HCT116 (cell line): ENCODE measurements at regions not wholly inside any gene's neighbourhood (a gene's known extent, or its start where the extent isn't known, plus 50 kb on each side); places are given as distances from the start of the nearest gene placed in this dataset.
A peak's percentile ranks its signal among the peaks of the same experiment; 100 is the strongest.

ENCODE experiments used
- ATAC-seq: fragments of 200-7000 bp; cut with Tn5 transposase; 2 replicates; pipeline ENCODE4 v1.9.1; 2020; ENCODE audit warnings: mild to moderate bottlenecking, moderate library complexity
- BruUV-seq: library from RNA; stranded (reverse); fragments of 400-500 nt; replicated peaks from 2 replicates; lab custom pipeline; 2021; lab: Mats Ljungman, UMichigan
- CTCF ChIA-PET: fragments of 300-600 bp; sonication (Branson Sonifier 250); formaldehyde crosslinking; loops from one replicate; lab custom pipeline; 2021; ENCODE audit warnings: antibody characterized with exemption; lab: Charles Lee
- POLR2A ChIA-PET: fragments of 300-600, 350-600 bp; sonication (Branson Sonifier 250); formaldehyde crosslinking; loops from one replicate; lab custom pipeline; 2021; ENCODE audit warnings: antibody characterized with exemption; lab: Charles Lee
- RAD21 ChIA-PET, 2 experiments: fragments of 300-600 bp; sonication (Branson Sonifier 250); formaldehyde crosslinking; loops; one replicate each; lab custom pipeline; 2023; ENCODE audit warnings: low total read pairs in 2 of 2; ENCODE audit not compliant: uncharacterized antibody in 2 of 2, unreplicated experiment in 2 of 2, low non-redundant PET in 1 of 2; lab: Charles Lee
- DNase-seq: peaks from one replicate; pipeline ENCODE4 v3.0.0-alpha.2; 2010; ENCODE audit warnings: low read depth, low spot score
- H2AFZ ChIP-seq: fragments of 200-600 bp; shearing (Covaris generic), sonication (generic); 2 replicates; pipeline ENCODE4 v1.6.1; 2017; ENCODE audit warnings: low read depth, mixed run types, mixed read lengths, antibody characterized with exemption, low read length; ENCODE audit not compliant: poor library complexity, severe bottlenecking
- H3K27ac ChIP-seq: 2 replicates; pipeline ENCODE4 v1.5.1; 2012; ENCODE audit warnings: low read depth, low read length
- H3K27me3 ChIP-seq: fragments of 200-600 bp; sonication (generic); 2 replicates; pipeline ENCODE4 v1.6.1; 2016; ENCODE audit warnings: mixed run types, low read length, mixed read lengths; ENCODE audit not compliant: insufficient read depth
- H3K36me3 ChIP-seq, 2 experiments: fragments of 200-500 bp in 1 of 2; fragments of 200-600 bp in 1 of 2; sonication (Bioruptor generic) in 1 of 2; sonication (generic) in 1 of 2; 2 replicates each; pipeline versions ENCODE4 v1.5.1 to v1.6.1; 2014 to 2016; ENCODE audit warnings: low read length in 2 of 2, inconsistent platforms in 1 of 2, mixed read lengths in 1 of 2, mixed run types in 1 of 2; ENCODE audit not compliant: insufficient read depth in 2 of 2, control insufficient read depth in 1 of 2
- H3K4me1 ChIP-seq, 2 experiments: fragments of 200-600 bp in 1 of 2; sonication (generic) in 1 of 2; 2 replicates each; pipeline versions ENCODE4 v1.5.1 to v1.6.1; 2012 to 2017; ENCODE audit warnings: low read length in 2 of 2, inconsistent platforms in 1 of 2, mild to moderate bottlenecking in 1 of 2, mixed read lengths in 1 of 2, mixed run types in 1 of 2, moderate library complexity in 1 of 2; ENCODE audit not compliant: insufficient read depth in 2 of 2, control insufficient read depth in 1 of 2
- H3K4me2 ChIP-seq: fragments of 200-600 bp; sonication (generic); 2 replicates; pipeline ENCODE4 v1.6.1; 2017; ENCODE audit warnings: mixed run types, low read length, mixed read lengths
- H3K4me3 ChIP-seq, 2 experiments: fragments of 200-600 bp in 1 of 2; sonication (generic) in 1 of 2; replicated peaks in 1 of 2; 2 replicates each; pipeline ENCODE4 v1.5.1; 2011 to 2016; ENCODE audit warnings: low read length in 2 of 2, control low read depth in 1 of 2, low read depth in 1 of 2, mild to moderate bottlenecking in 1 of 2, mixed read lengths in 1 of 2, mixed run types in 1 of 2
- H3K79me2 ChIP-seq: fragments of 200-600 bp; sonication (generic); 2 replicates; pipeline ENCODE4 v1.6.1; 2017; ENCODE audit warnings: mild to moderate bottlenecking, mixed run types, low read length, moderate library complexity, mixed read lengths; ENCODE audit not compliant: insufficient read depth
- H3K9ac ChIP-seq: fragments of 200-600 bp; sonication (generic); 2 replicates; pipeline ENCODE4 v1.6.1; 2016; ENCODE audit warnings: low read length, mixed read lengths
- H3K9me2 ChIP-seq: fragments of 200-600 bp; sonication (generic), shearing (Covaris generic); 2 replicates; pipeline ENCODE4 v1.6.1; 2017; ENCODE audit warnings: mixed run types, mild to moderate bottlenecking, moderate library complexity; ENCODE audit not compliant: insufficient read depth
- H3K9me3 ChIP-seq, 2 experiments: fragments of 200-500 bp in 1 of 2; fragments of 200-600 bp in 1 of 2; sonication (Bioruptor generic) in 1 of 2; sonication (generic) in 1 of 2; 2 replicates each; pipeline ENCODE4 v1.6.1; 2014 to 2017; ENCODE audit warnings: low read length in 2 of 2, mixed read lengths in 2 of 2, inconsistent platforms in 1 of 2, low read depth in 1 of 2, mild to moderate bottlenecking in 1 of 2, mixed run types in 1 of 2, moderate library complexity in 1 of 2; ENCODE audit not compliant: control insufficient read depth in 1 of 2, insufficient read depth in 1 of 2
- H4K20me1 ChIP-seq: fragments of 200-600 bp; sonication (generic), shearing (Covaris generic); 2 replicates; pipeline ENCODE4 v1.6.1; 2017; ENCODE audit warnings: mixed run types, mild to moderate bottlenecking, moderate library complexity; ENCODE audit not compliant: insufficient read depth
- ATF3 ChIP-seq: IDR thresholded peaks from 2 replicates; pipeline ENCODE4 v1.6.1; 2012
- CBX3 ChIP-seq: IDR thresholded peaks from 2 replicates; pipeline ENCODE4 v1.6.1; 2012; ENCODE audit warnings: low read depth
- CEBPB ChIP-seq: IDR thresholded peaks from 2 replicates; pipeline ENCODE4 v1.6.1; 2012; ENCODE audit warnings: low read depth
- EGR1 ChIP-seq: IDR thresholded peaks from 2 replicates; pipeline ENCODE4 v1.6.1; 2012; ENCODE audit warnings: low read depth
- ELF1 ChIP-seq: IDR thresholded peaks from 2 replicates; pipeline ENCODE4 v1.6.1; 2012; ENCODE audit warnings: low read depth, borderline replicate concordance
- EZH2phosphoT487 ChIP-seq: fragments of 200-600 bp; IDR thresholded peaks from 2 replicates; pipeline ENCODE4 v1.6.1; 2018; ENCODE audit warnings: antibody characterized with exemption, borderline replicate concordance
- FOSL1 ChIP-seq: IDR thresholded peaks from 2 replicates; pipeline ENCODE4 v1.6.1; 2012; ENCODE audit warnings: low read depth
- JUND ChIP-seq: IDR thresholded peaks from 2 replicates; pipeline ENCODE4 v1.6.1; 2012
- MAX ChIP-seq: IDR thresholded peaks from 2 replicates; pipeline ENCODE4 v1.6.1; 2012
- POLR2A ChIP-seq: IDR thresholded peaks from 2 replicates; pipeline ENCODE4 v1.7.0; 2011; ENCODE audit warnings: borderline replicate concordance; ENCODE audit not compliant: insufficient read depth, insufficient read length; ENCODE audit errors: extremely low read depth
- POLR2AphosphoS5 ChIP-seq: IDR thresholded peaks from 2 replicates; pipeline ENCODE4 v1.6.1; 2011; ENCODE audit warnings: mild to moderate bottlenecking, low read depth, low read length, moderate library complexity
- RAD21 ChIP-seq: IDR thresholded peaks from 2 replicates; pipeline ENCODE4 v1.6.1; 2012; ENCODE audit warnings: low read depth, mild to moderate bottlenecking
- REST ChIP-seq: IDR thresholded peaks from 2 replicates; pipeline ENCODE4 v1.6.1; 2012; ENCODE audit warnings: low read depth
- SIN3A ChIP-seq: IDR thresholded peaks from 2 replicates; pipeline ENCODE4 v1.6.1; 2012; ENCODE audit warnings: low read depth
- SP1 ChIP-seq: IDR thresholded peaks from 2 replicates; pipeline ENCODE4 v1.6.1; 2012; ENCODE audit warnings: low read depth
- SRF ChIP-seq: IDR thresholded peaks from 2 replicates; pipeline ENCODE4 v1.6.1; 2012; ENCODE audit warnings: low read depth
- TCF7L2 ChIP-seq: IDR thresholded peaks from 2 replicates; pipeline ENCODE4 v1.7.0; 2011; ENCODE audit warnings: borderline replicate concordance, inconsistent platforms; ENCODE audit not compliant: insufficient read depth, insufficient read length; ENCODE audit errors: extremely low read depth
- ZBTB33 ChIP-seq: IDR thresholded peaks from 2 replicates; pipeline ENCODE4 v1.6.1; 2011; ENCODE audit warnings: mild to moderate bottlenecking, low read length, moderate library complexity; ENCODE audit not compliant: insufficient replicate concordance; ENCODE audit errors: extremely low read depth
- ZNF274 ChIP-seq: fragments of 200-500 bp; sonication (Bioruptor generic); IDR thresholded peaks from 2 replicates; pipeline ENCODE4 v1.6.1; 2014; ENCODE audit warnings: mild to moderate bottlenecking, low read depth, low read length, inconsistent platforms
- intact Hi-C: fragments of 100-400 bp; cut with micrococcal nuclease; formaldehyde crosslinking; loops from 2 replicates; pipeline ENCODE4 v1.10.0; 2022

GRCh38 chr7:80082213-80082612 lies 52.4 kb upstream of the GNAI1 start:
- intact Hi-C loops, result no loop called here
- Histone ChIP-seq H4K20me1 (no peaks in the 10 kb centered on the region), H3K4me1 (peaks cover 16 to 24% of the 10 kb centered on the region in 2 experiments; a peak in 3 of 4 replicates), H2AFZ (peak overlapping the region; percentile 23), H3K4me3 (no peak overlapping the region), H3K9me3 (no peaks in the 10 kb centered on the region), H3K27me3 (no peaks in the 10 kb centered on the region), H3K9me2 (no peaks in the 10 kb centered on the region), H3K4me2 (no peak overlapping the region), H3K9ac (no peak overlapping the region), H3K27ac (no peak overlapping the region), H3K79me2 (no peaks in the 10 kb centered on the region), H3K36me3 (no peaks in the 10 kb centered on the region)
- no peak for DNase-seq
- no TSS peak for BruUV-seq
- CTCF ChIA-PET, result no interaction called here
- TF ChIP-seq RAD21 (no peak), EZH2phosphoT487 (no peak), TCF7L2 (no peak), FOSL1 (no peak), JUND (no peak), POLR2A (no peak), SIN3A (no peak), MAX (no peak), SP1 (no peak), ZBTB33 (no peak), ZNF274 (no peak), CEBPB (no peak), REST (no peak), ELF1 (no peak), EGR1 (no peak), CBX3 (no peak), POLR2AphosphoS5 (no peak), ATF3 (no peak), SRF (no peak)
- POLR2A ChIA-PET, result no interaction called here
- RAD21 ChIA-PET, result no interaction called here
- ATAC-seq, result no peak
